ENCODE measurements at regions not wholly inside any gene's neighbourhood (a gene's known extent, or its start where the extent isn't known, plus 50 kb on each side); places are given as distances from the start of the nearest gene placed in this dataset.

DNA sequence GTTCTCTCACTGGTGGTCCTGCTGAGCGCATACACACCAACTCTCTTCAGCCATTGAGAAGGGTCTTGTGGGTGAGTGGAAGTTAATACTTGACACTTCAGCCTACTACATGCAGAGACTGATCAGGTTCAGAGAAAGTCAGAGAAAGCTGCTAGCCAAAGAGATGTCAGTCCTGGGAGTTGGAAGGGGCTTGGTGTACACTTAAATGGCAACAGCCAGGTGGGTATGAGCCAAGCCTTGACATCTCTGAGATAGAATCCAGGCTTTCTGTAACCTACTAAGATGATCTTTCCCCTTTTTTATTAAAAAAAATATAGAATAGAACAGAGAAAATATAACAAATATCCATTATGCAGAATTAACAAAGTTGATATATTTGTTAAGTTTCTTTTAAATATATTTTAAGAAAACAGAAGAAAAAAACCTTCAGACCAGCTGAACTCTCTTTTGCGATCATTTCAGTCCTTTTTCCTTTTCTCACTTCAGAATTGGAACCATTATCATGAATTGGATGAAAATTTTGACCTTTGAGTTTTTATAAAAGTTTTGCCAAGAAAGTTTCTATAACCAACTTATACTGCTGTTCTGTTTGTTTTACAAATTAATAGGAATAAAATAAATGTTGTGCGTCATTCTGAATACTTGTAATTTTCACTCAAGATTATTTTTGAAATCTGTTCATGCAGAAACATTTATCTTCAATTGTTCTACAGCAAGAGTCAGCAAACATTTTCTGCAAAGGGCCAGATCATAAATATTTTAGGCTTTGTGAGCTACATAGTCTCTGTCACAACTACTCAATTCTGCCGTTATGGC is 153.0 kb downstream of the RFC3 start:
- Mint-ChIP-seq H3K4me1 (no peaks in the 10 kb centered on the region), H3K9me3 (no peaks in the 10 kb centered on the region), H3K27ac (no peak overlapping the region), H3K4me3 (no peak overlapping the region), H3K36me3 (no peaks in the 10 kb centered on the region), H3K27me3 (no peaks in the 10 kb centered on the region)

DNA sequence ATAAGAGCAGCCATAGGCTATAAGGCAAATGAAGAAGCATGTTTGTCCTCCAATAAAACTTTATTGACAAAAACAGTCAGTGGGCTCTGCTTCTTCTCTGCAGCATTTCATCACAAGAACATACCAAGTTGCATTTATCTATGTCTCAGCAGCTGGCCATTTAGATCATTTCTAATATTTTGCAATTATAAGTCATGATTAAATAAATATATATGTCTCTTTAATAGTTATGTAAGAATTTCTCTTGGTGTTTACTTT is 153.5 kb downstream of the RFC3 start:
- H3K27ac Mint-ChIP-seq: no peak overlapping the region
- no peaks in the 10 kb centered on the region for H3K9me3 Mint-ChIP-seq
- H3K27me3 Mint-ChIP-seq: no peaks in the 10 kb centered on the region
- no peaks in the 10 kb centered on the region for H3K36me3 Mint-ChIP-seq
- H3K4me3 Mint-ChIP-seq: no peak overlapping the region
- H3K4me1 Mint-ChIP-seq: no peaks in the 10 kb centered on the region

DNA sequence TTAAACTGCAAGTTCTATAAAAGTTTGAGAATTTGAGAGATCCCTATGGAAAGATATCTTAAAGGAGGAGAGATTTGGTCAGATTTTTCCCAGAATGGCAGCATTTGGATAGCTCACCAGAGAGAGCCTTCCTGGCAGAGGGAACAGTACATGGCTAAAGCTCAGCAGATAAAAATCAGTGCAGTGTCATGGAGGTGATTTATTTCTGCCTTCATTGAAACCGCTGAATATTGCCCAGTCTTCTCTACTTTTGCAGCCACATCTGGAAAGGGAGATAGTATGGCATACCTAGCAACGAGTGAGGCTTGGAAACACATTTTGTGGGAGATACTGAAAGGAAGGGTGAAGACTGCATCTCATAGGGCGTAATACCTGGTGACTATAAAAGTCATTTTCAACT is 155.2 kb downstream of the RFC3 start:
- Mint-ChIP-seq H3K4me1 (no peaks in the 10 kb centered on the region), H3K27me3 (no peaks in the 10 kb centered on the region), H3K36me3 (no peaks in the 10 kb centered on the region), H3K4me3 (no peak overlapping the region), H3K9me3 (no peaks in the 10 kb centered on the region), H3K27ac (no peak overlapping the region)

DNA sequence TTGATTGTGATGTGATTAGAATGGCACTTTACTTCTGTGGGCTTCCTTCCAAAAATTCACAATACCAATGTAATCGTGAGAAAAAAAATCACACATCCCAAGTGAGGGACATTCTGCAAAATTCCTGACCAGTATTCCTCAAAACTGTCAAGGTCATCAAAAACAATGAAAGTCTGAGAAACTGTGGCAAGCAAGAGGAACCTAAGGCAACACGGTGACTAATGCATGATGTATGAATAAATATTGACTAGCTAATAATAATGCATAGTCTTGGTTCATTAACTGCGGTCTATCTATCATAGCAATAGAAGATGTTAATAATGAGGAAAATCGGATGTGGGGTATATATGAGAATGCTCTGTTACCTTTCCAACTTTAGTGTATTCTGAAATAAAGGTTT is 159.0 kb downstream of the RFC3 start:
- Mint-ChIP-seq H3K27ac (no peak overlapping the region), H3K4me1 (no peaks in the 10 kb centered on the region), H3K9me3 (peaks cover 13% of the 10 kb centered on the region), H3K4me3 (no peak overlapping the region), H3K27me3 (peaks cover 3% of the 10 kb centered on the region), H3K36me3 (no peaks in the 10 kb centered on the region)

DNA sequence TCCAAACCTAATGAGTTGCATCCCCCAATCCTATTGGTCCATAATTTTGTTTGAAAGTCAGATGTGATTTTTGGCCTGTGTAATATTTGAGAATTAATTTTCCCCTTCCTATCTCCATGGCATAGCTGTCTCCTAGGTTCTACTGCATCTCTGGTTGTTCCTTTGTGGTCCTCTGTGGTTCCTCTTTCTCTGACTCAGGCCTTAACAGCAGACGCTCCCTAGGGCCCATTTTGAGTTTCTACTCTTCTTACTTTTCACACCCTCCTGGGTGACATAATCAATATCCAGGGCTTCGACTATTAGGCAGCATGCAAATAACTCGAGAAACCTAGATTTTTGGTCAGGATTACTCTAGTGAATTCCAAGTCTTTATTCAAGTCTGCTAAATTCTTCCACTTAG is 160.7 kb downstream of the RFC3 start:
- Mint-ChIP-seq H3K4me3 (no peak overlapping the region), H3K27me3 (peaks cover 4% of the 10 kb centered on the region), H3K36me3 (no peaks in the 10 kb centered on the region), H3K27ac (no peak overlapping the region), H3K4me1 (no peaks in the 10 kb centered on the region), H3K9me3 (peaks cover 14% of the 10 kb centered on the region)

DNA sequence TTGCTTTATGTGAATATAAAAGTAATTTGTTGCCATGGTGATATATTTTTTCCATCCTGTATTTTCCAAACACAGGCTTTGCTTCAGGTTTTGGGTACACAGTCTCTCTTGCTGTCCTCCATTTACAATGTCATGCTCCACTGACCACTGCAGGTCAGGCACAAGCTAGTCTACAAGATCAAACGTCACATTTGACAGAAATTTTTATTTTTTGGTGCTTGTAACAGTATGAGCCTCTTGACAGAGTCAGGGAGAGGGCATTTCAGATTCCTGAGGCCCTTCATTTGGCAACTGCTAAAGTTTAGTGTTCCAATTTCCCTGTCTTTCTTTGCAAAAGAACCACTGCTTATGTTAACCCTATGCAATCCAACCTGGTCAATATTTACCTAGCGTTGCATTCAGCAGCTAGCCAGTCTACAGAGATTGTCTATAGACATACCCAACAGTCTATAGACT is 175.0 kb downstream of the RFC3 start:
- H3K36me3 Mint-ChIP-seq: no peaks in the 10 kb centered on the region
- no peaks in the 10 kb centered on the region for H3K4me1 Mint-ChIP-seq
- H3K4me3 Mint-ChIP-seq: no peak overlapping the region
- H3K9me3 Mint-ChIP-seq: peaks cover 7% of the 10 kb centered on the region
- H3K27me3 Mint-ChIP-seq: no peaks in the 10 kb centered on the region
- no peak overlapping the region for H3K27ac Mint-ChIP-seq

DNA sequence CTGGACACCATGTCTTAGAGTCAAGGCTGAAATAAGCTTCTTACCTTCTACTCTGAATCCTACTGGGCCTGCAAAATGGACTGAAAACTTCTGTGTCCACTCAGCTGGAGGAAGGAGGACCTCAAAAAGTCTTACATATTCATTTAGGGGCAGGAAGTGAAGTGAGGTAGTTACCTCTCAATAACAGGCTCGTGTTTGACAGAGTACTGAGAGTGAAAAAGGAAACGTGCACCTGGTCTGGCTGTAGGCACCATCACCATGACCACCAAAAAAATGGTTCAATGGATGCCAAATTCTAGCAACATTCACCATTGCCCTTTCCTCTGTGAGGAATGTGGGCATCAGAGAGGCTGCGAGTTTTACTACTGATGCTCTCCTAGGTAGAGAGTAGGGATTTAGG is 176.2 kb downstream of the RFC3 start:
- no peak overlapping the region for H3K27ac Mint-ChIP-seq
- H3K4me3 Mint-ChIP-seq: no peak overlapping the region
- no peaks in the 10 kb centered on the region for H3K4me1 Mint-ChIP-seq
- H3K9me3 Mint-ChIP-seq: peaks cover 7% of the 10 kb centered on the region
- H3K36me3 Mint-ChIP-seq: no peaks in the 10 kb centered on the region
- H3K27me3 Mint-ChIP-seq: no peaks in the 10 kb centered on the region

DNA sequence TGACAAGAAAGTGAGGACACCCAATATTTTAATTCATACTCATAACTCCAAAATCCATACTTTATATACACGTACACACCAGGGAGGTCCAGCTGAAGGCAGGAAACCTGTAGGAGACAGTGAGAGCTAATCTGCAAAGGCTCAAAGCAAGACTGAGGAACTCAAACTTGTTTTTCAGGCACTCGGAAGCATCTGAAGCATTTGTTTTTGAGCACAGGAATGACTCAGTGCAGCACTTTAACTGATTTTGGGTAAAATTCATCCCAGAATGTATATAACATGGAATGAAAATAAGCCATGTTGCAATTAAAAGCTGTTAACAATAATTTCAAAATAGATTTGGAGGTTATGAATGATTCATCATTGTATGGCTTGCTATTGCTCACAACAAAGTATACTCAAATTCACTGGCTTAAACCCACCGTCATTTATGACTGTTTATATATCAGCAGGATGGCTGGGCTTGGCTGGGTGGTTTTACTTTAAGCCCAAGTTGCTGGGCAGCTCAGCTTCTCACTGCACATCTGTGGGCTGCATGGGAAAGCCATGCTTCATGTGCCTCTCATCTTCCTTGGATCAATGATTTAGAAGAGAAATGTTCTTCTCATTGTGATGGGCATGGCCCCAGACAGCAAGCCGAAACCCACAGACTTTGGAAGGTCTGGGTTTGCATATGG is 177.0 kb downstream of the RFC3 start:
- H3K27ac Mint-ChIP-seq: no peak overlapping the region
- peaks cover 7% of the 10 kb centered on the region for H3K9me3 Mint-ChIP-seq
- no peak overlapping the region for H3K4me3 Mint-ChIP-seq
- no peaks in the 10 kb centered on the region for H3K4me1 Mint-ChIP-seq
- H3K27me3 Mint-ChIP-seq: no peaks in the 10 kb centered on the region
- H3K36me3 Mint-ChIP-seq: no peaks in the 10 kb centered on the region

DNA sequence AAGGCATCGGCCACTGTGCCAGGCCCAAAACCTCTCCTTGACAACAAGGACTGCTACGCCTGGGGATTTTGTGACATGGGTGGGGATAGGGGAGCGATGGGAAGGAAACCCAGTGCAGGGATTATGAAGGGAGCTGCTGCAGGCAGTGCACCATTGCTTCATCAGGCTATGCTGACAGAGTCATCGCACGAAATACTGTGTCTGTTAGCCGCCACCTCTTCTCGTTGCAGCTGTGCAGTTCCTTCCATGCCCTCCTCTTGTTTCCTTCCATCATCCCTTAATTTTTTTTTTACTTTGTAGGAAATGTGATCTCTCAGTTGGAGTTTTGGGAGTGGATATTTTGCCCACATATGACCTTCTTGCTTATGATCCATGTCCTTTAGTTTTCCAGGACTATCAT is 178.7 kb downstream of the RFC3 start:
- H3K4me3 Mint-ChIP-seq: no peak overlapping the region
- peaks cover 7% of the 10 kb centered on the region for H3K9me3 Mint-ChIP-seq

DNA sequence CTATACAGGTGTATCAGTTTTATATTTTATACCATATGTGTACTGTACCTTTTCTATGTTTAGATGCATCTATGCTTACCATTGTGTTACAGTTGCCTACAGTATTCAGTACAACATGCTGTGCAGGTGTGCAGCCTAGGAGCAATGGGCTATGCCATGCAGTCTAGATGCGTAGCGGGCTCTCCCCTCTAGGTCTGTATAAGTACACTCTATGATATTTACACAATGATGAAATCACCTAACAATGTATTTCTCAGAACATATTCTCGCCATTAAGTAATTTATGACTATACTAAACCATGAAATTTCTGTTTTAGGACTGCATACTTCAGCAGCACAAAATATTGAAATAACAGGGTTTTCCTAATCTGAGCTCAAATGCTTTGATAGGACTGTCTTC is 179.6 kb downstream of the RFC3 start:
- H3K9me3 Mint-ChIP-seq: peaks cover 7% of the 10 kb centered on the region
- no peak overlapping the region for H3K4me3 Mint-ChIP-seq
- no peaks in the 10 kb centered on the region for H3K4me1 Mint-ChIP-seq
- no peaks in the 10 kb centered on the region for H3K36me3 Mint-ChIP-seq
- H3K27ac Mint-ChIP-seq: no peak overlapping the region
- H3K27me3 Mint-ChIP-seq: no peaks in the 10 kb centered on the region

More for the DNA sequence above, 178.7 kb downstream of the RFC3 start:
- Mint-ChIP-seq H3K27ac (no peak overlapping the region), H3K36me3 (no peaks in the 10 kb centered on the region), H3K4me1 (no peaks in the 10 kb centered on the region), H3K27me3 (no peaks in the 10 kb centered on the region)

DNA sequence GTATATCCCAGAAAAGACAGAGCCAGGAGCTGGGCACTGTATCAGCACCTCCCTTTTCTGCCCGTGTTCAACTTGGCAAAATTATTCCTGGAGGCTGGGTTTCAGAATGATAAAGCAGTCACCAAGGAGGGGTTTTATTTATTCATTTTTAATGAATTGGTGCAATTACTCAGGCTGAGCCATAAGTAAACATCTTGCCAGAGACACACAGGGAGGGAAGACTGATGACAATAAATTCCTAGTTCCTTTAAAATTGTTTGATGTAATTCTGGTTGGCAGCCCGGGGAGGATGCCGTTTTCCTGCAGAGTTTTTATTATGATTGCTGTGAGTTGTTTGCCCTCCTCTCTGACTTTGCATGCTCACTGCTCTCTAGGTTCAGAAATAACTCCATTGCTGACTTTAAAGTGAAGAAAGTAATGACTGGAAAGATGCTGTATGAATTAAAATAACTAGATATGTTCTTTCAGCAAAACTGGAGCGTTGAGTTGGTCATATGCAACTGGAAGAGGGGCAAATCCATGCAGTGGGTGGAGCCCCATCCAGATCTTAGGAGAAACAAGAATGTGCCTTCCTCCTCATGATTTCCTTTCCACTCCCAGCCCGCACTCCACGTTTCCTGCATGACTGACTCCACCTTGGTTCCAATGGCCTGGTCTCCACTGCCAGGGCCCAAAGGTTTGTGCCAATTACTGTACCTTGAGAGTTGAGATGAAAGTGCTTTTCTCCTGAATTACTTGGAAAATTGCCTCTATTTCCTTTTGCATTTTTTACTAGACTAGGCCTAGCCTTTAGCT is 182.1 kb downstream of the RFC3 start:
- Mint-ChIP-seq H3K4me1 (no peaks in the 10 kb centered on the region), H3K4me3 (no peak overlapping the region), H3K9me3 (no peaks in the 10 kb centered on the region), H3K27ac (no peak overlapping the region), H3K36me3 (no peaks in the 10 kb centered on the region), H3K27me3 (no peaks in the 10 kb centered on the region)

DNA sequence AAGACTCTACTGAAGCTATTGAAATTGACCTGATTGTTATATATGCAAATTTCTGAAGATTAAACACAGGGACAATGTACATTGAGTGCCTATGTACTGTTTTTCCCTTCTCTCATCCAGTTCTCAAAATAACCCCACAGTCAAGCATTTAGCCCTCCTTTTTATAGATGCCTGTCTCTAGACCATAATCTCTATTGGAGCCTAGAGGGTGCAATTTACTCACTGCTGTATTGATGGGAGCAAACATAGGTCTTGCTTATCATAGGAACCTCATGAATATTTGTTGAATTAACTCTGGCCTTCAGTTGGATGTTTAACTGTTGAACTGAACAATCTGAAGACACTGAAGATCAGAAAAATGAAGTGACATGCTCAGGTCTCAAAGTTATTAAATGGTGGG is 183.0 kb downstream of the RFC3 start:
- H3K36me3 Mint-ChIP-seq: no peaks in the 10 kb centered on the region
- H3K4me3 Mint-ChIP-seq: no peak overlapping the region
- no peaks in the 10 kb centered on the region for H3K27me3 Mint-ChIP-seq
- no peak overlapping the region for H3K27ac Mint-ChIP-seq
- no peaks in the 10 kb centered on the region for H3K9me3 Mint-ChIP-seq
- H3K4me1 Mint-ChIP-seq: no peaks in the 10 kb centered on the region

DNA sequence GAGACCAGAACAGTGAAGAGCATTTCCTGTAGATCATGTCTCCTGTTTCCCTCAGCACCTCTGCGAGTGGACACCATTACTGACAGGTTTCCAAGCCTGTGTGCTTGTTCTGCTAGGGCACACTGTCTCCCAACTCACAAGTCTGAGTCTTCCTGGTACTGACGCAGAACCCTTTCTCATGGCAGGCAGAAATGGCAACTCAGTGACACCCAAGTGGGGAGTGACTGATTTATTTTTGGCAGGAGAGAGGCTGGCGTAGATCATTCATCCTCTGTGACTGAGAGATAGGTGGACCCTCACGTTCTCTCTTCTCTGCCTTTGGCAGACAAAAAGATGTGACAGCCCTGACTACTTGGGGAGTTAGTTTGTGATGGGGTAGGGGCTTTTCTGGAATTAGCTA is 183.4 kb downstream of the RFC3 start:
- Mint-ChIP-seq H3K4me3 (no peak overlapping the region), H3K9me3 (no peaks in the 10 kb centered on the region), H3K27ac (no peak overlapping the region), H3K4me1 (no peaks in the 10 kb centered on the region), H3K27me3 (no peaks in the 10 kb centered on the region), H3K36me3 (no peaks in the 10 kb centered on the region)

DNA sequence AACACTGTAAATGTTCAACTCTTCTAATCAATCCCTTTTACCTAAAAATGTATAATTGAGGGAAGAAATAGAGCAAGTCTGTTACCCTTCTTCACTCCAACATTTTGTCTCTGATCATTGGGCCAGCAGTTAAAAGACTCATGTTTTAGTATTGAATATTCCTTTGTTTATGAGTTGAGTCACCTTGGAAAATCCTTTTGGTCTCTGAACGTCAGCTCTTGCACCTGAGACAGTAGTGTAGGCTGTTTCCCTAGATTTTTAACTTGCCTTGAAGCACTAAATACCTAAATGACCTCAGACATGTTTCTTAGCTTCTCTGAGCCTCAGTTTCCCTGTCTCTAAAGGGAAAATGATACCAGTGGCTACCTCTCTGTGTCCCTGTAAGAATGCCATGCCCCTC is 184.2 kb downstream of the RFC3 start:
- Mint-ChIP-seq H3K36me3 (no peaks in the 10 kb centered on the region), H3K27ac (no peak overlapping the region), H3K9me3 (no peaks in the 10 kb centered on the region), H3K4me3 (no peak overlapping the region), H3K4me1 (no peaks in the 10 kb centered on the region), H3K27me3 (no peaks in the 10 kb centered on the region)

DNA sequence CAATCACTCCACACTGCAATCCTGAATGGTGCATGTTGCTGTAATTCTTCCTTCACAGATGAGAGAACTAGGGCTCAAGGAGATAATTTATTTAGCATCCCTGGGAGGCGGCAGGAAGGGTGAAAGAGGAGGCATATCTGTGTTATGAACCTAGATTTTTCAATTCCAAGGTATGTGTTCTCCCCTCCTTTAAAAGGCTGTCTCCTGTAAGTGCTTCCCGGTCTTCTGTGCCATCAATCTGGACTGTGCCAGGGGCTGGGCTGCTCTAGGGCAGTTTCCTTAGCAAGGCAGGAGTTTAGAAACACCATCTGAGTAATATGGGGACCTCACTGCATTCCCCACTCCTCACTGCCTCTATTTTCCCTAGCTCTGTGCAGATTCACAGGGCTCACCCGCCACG is 185.0 kb downstream of the RFC3 start:
- Mint-ChIP-seq H3K4me1 (no peaks in the 10 kb centered on the region), H3K4me3 (no peak overlapping the region), H3K27me3 (no peaks in the 10 kb centered on the region), H3K9me3 (no peaks in the 10 kb centered on the region), H3K27ac (no peak overlapping the region), H3K36me3 (no peaks in the 10 kb centered on the region)

DNA sequence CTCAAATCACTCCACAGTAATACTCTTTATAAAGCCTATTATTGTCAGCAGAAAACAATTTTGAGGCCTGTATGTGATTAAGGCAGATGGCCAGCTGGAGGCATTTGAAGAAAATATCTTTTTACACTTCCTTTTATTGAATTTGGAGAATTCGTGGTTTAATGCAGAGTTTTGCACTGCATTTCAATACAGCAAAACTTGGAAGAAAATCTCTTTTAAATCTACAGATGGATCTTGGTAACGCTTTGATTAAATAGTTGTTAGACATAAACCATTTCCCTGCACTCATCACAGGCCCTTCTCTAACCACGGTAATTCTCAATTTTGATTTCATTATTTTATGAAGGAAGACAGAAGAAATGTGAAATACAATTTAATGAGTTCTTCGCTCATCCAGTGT is 185.7 kb downstream of the RFC3 start:
- Mint-ChIP-seq H3K27ac (no peak overlapping the region), H3K4me1 (no peaks in the 10 kb centered on the region), H3K36me3 (no peaks in the 10 kb centered on the region), H3K27me3 (peaks cover 2% of the 10 kb centered on the region), H3K4me3 (no peak overlapping the region), H3K9me3 (no peaks in the 10 kb centered on the region)
